ENCODE measurements at regions not wholly inside any gene's neighbourhood (a gene's known extent, or its start where the extent isn't known, plus 50 kb on each side); places are given as distances from the start of the nearest gene placed in this dataset.
A peak's percentile ranks its signal among the peaks of the same experiment; 100 is the strongest.

DNA sequence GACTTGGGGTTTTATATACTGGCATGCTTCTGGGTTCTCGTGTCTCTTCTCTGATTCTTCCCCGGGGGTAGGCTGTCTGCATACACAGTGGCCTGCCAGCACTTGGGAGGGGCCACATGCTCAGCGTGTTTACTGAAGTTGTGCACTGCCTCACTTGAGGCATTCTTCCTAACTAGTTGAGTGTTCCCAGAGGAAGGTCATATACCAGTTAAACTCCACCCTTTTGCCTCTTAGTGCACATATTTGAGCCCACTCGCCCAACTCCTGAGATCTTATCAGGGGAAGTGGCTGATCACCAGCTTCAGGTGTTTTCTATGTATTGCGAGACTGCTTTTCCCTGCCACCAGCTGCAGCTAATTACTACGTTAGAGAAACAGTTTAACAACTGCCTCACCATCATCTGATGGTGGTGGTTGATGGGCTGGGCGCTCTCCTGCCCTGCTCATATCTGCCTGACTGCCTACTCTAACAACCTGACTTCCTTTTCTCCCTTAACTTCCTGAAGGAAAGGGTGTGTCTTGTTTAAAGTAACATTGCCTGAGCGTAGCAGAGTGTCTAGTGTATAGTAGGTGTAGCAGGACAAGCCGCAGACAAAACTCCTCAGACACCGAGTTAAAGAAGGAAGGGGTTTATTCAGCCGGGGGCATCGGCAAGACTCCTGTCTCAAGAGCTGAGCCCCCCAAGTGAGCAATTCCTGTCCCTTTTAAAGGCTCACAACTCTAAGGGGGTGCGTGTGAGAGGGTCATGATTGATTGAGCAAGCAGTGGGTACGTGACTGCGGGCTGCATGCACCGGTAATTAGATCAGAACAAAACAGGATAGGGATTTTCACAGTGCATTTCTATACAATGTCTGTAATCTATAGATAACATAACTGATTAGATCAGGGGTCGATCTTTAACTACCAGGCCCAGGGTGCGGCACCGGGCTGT is 60.1 kb upstream of the CLINT1 start:
- Histone ChIP-seq H3K79me2 (ENCODE audit: insufficient read depth, low read length) (no peaks in the 10 kb centered on the region), H3K4me2 (ENCODE audit: low read depth, low read length, poor library complexity, severe bottlenecking) (no peak overlapping the region), H3F3A (ENCODE audit: insufficient read depth) (no peaks in the 10 kb centered on the region), H4K20me1 (ENCODE audit: low read depth, low read length) (no peaks in the 10 kb centered on the region), H2AFZ (ENCODE audit: low read depth, low read length, severe bottlenecking) (no peak overlapping the region), H3K9me3 (ENCODE audit: insufficient read depth, low read length) (no peaks in the 10 kb centered on the region), H3K27ac (ENCODE audit: low read depth, low read length) (no peak overlapping the region), H3K9me2 (replicated peaks; ENCODE audit: insufficient read depth, low read length) (no peaks in the 10 kb centered on the region), H3K36me3 (ENCODE audit: low read length) (no peaks in the 10 kb centered on the region), H3K9ac (ENCODE audit: low read length) (no peak overlapping the region), H3K27me3 (ENCODE audit: low read length) (no peaks in the 10 kb centered on the region), H3K4me3 (ENCODE audit: insufficient read depth, low read length, poor library complexity, severe bottlenecking) (no peak overlapping the region)
- TF ChIP-seq, protein P1, sequence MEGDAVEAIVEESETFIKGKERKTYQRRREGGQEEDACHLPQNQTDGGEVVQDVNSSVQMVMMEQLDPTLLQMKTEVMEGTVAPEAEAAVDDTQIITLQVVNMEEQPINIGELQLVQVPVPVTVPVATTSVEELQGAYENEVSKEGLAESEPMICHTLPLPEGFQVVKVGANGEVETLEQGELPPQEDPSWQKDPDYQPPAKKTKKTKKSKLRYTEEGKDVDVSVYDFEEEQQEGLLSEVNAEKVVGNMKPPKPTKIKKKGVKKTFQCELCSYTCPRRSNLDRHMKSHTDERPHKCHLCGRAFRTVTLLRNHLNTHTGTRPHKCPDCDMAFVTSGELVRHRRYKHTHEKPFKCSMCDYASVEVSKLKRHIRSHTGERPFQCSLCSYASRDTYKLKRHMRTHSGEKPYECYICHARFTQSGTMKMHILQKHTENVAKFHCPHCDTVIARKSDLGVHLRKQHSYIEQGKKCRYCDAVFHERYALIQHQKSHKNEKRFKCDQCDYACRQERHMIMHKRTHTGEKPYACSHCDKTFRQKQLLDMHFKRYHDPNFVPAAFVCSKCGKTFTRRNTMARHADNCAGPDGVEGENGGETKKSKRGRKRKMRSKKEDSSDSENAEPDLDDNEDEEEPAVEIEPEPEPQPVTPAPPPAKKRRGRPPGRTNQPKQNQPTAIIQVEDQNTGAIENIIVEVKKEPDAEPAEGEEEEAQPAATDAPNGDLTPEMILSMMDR (IDR thresholded peaks at IDR 0.05; ENCODE audit: insufficient read depth, low read length, poor library complexity, severe bottlenecking): no peak
- TF ChIP-seq EZH2phosphoT487 (conservative IDR thresholded peaks at IDR 0.05; ENCODE audit: low read length): no peak

DNA sequence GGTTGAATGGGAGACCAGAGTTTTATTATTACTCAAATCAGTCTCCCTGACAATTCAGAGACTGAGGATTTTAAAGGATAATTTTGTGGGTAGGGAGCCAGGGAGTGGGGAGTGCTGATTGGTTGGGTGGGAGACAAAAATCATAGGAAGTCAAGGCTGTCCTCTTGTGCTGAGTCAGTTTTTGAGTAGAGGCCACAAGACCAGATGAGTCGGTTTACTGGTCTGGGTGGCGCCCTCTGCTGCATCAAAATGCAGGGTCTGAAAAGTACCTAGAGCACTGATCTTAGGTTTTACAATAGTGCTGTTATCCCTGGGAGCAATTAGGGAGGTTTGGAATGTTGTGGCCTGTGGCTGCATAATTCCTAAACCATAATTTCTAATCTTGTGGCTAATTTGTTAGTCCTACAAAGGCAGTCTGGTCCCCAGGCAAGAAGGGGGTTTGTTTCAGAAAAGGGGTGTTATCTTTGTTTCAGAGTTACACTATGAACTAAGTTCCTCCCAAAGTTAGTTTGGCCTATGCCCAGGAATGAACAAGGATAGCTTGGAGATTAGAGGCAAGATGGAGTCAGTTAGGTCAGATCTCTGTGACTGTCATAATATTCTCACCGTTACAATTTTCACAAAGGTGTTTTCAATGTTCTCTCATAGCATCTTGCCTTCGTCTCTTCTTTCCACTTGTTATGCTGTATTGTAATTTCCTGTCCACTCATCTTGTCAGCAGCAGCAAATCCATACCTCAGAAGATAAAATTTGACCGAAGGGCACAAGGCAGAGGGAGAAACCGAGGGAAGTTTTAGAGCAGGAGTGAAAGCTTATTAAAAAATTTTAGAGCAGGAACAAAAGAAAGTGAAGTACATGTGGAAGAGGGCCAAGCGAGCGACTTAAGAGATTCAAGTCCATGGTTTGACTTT is 59.2 kb upstream of the CLINT1 start:
- Histone ChIP-seq H3K36me3 (ENCODE audit: low read length) (no peaks in the 10 kb centered on the region), H2AFZ (ENCODE audit: low read depth, low read length, severe bottlenecking) (peak overlapping the region; percentile 61), H3K9ac (ENCODE audit: low read length) (no peak overlapping the region), H3F3A (ENCODE audit: insufficient read depth) (no peaks in the 10 kb centered on the region), H4K20me1 (ENCODE audit: low read depth, low read length) (no peaks in the 10 kb centered on the region), H3K9me3 (ENCODE audit: insufficient read depth, low read length) (no peaks in the 10 kb centered on the region), H3K27me3 (ENCODE audit: low read length) (no peaks in the 10 kb centered on the region), H3K9me2 (replicated peaks; ENCODE audit: insufficient read depth, low read length) (no peaks in the 10 kb centered on the region), H3K4me3 (ENCODE audit: insufficient read depth, low read length, poor library complexity, severe bottlenecking) (no peak overlapping the region), H3K79me2 (ENCODE audit: insufficient read depth, low read length) (no peaks in the 10 kb centered on the region), H3K4me2 (ENCODE audit: low read depth, low read length, poor library complexity, severe bottlenecking) (no peak overlapping the region), H3K27ac (ENCODE audit: low read depth, low read length) (no peak overlapping the region)
- TF ChIP-seq EZH2phosphoT487 (conservative IDR thresholded peaks at IDR 0.05; ENCODE audit: low read length): no peak
- TF ChIP-seq, protein P1 (IDR thresholded peaks at IDR 0.05; ENCODE audit: insufficient read depth, low read length, poor library complexity, severe bottlenecking): peak; percentile 57

DNA sequence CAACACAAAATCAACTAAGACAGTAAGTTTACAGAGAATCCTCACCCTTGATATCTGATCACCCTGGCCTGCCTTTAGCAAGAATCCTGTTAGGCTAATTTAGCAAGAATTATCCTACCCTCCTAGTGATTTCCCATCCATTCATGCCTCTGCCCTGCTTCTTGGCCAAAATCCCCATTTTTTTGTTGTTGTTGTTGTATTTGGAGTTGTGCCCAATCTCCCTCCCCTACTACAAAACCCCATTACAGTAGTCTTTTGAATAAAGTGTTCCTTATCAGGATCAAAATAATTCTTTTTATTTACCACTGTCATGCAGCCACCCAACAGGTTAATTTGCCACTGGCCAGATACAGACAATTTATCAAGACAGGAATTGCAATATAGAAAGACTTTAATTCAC is 58.5 kb upstream of the CLINT1 start:
- no peak overlapping the region for H3K4me2 ChIP-seq (ENCODE audit: low read depth, low read length, poor library complexity, severe bottlenecking)
- no peak overlapping the region for H3K27ac ChIP-seq (ENCODE audit: low read depth, low read length)

More for the DNA sequence above, 58.5 kb upstream of the CLINT1 start:
- no peaks in the 10 kb centered on the region for H3K36me3 ChIP-seq (ENCODE audit: low read length)
- H3K9me2 ChIP-seq (replicated peaks; ENCODE audit: insufficient read depth, low read length): no peaks in the 10 kb centered on the region
- no peaks in the 10 kb centered on the region for H3K9me3 ChIP-seq (ENCODE audit: insufficient read depth, low read length)
- H3K9ac ChIP-seq (ENCODE audit: low read length): no peak overlapping the region
- TF ChIP-seq, protein P1 (IDR thresholded peaks at IDR 0.05; ENCODE audit: insufficient read depth, low read length, poor library complexity, severe bottlenecking): no peak
- no peak for TF ChIP-seq EZH2phosphoT487 (conservative IDR thresholded peaks at IDR 0.05; ENCODE audit: low read length)
- H3K4me3 ChIP-seq (ENCODE audit: insufficient read depth, low read length, poor library complexity, severe bottlenecking): no peak overlapping the region
- H3K79me2 ChIP-seq (ENCODE audit: insufficient read depth, low read length): no peaks in the 10 kb centered on the region
- peak overlapping the region; percentile 61 for H2AFZ ChIP-seq (ENCODE audit: low read depth, low read length, severe bottlenecking)
- H3K27me3 ChIP-seq (ENCODE audit: low read length): no peaks in the 10 kb centered on the region
- H4K20me1 ChIP-seq (ENCODE audit: low read depth, low read length): no peaks in the 10 kb centered on the region
- no peaks in the 10 kb centered on the region for H3F3A ChIP-seq (ENCODE audit: insufficient read depth)

All from SU-DHL-6 (cell line).